ENCODE measurements at regions not wholly inside any gene's neighbourhood (a gene's known extent, or its start where the extent isn't known, plus 50 kb on each side); places are given as distances from the start of the nearest gene placed in this dataset.

DNA sequence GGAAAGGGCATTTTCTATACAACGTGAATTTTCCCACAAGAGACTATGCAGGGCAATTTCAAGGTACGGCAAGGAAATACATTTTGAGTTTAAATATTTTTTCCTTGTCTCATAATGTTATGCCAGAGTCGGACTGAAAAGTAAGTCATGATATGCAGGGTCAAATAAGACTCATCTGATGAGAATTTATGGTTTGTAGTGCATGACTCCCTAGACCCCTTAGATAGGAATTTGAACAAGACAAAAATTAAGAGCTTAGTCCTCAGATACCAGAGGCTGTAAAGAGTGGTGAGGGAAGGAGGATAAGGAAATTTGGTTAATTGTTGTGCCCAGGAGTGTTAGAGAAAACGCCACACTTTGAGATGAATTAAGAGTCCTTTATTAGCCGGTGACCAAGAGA is 616.6 kb downstream of the XPNPEP1 start:
- DNase-seq (ENCODE audit: low read depth in 2 of 2) = peak in 1 of 2 donors; percentile 32
- Histone ChIP-seq H3K27ac (ENCODE audit: insufficient read depth, low read length) (no peak overlapping the region), H3K4me1 (ENCODE audit: control insufficient read depth, extremely low read depth, insufficient read depth, low read length) (no peaks in the 10 kb centered on the region), H3K4me2 (ENCODE audit: extremely low read depth, insufficient read depth, low read length) (no peak overlapping the region), H4K20me1 (ENCODE audit: control insufficient read depth, extremely low read depth, insufficient read depth, low read length) (no peaks in the 10 kb centered on the region), H3K79me2 (ENCODE audit: control insufficient read depth, insufficient read depth, low read length) (no peaks in the 10 kb centered on the region), H3K4me3 (replicated peaks in 1 of 4; ENCODE audit: control extremely low read depth in 1 of 4, insufficient read depth in 1 of 4, low read depth in 3 of 4, low read length in 4 of 4) (no peak overlapping the region), H3K9me3 (ENCODE audit: control insufficient read depth, insufficient read depth, low read depth, low read length) (no peaks in the 10 kb centered on the region), H3K27me3 (ENCODE audit: control insufficient read depth, insufficient read depth, low read length) (no peaks in the 10 kb centered on the region), H3K36me3 (ENCODE audit: control insufficient read depth, insufficient read depth, low read length) (no peaks in the 10 kb centered on the region), H2AFZ (ENCODE audit: low read length) (no peak overlapping the region), H3K9ac (ENCODE audit: insufficient read depth, low read length) (no peak overlapping the region)
- TF ChIP-seq EZH2 (IDR thresholded peaks at IDR 0.05; ENCODE audit: low read length, missing control alignments) = no peak
- TF ChIP-seq, protein P1, sequence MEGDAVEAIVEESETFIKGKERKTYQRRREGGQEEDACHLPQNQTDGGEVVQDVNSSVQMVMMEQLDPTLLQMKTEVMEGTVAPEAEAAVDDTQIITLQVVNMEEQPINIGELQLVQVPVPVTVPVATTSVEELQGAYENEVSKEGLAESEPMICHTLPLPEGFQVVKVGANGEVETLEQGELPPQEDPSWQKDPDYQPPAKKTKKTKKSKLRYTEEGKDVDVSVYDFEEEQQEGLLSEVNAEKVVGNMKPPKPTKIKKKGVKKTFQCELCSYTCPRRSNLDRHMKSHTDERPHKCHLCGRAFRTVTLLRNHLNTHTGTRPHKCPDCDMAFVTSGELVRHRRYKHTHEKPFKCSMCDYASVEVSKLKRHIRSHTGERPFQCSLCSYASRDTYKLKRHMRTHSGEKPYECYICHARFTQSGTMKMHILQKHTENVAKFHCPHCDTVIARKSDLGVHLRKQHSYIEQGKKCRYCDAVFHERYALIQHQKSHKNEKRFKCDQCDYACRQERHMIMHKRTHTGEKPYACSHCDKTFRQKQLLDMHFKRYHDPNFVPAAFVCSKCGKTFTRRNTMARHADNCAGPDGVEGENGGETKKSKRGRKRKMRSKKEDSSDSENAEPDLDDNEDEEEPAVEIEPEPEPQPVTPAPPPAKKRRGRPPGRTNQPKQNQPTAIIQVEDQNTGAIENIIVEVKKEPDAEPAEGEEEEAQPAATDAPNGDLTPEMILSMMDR (conservative IDR thresholded peaks at IDR 0.05 in 1 of 2, IDR thresholded peaks at IDR 0.05 in 1 of 2; ENCODE audit: low read depth in 1 of 2, low read length in 2 of 2) = no peak

- H3K27me3 ChIP-seq (ENCODE audit: control insufficient read depth, insufficient read depth, low read length) = no peaks in the 10 kb centered on the region
- no peaks in the 10 kb centered on the region for H3K79me2 ChIP-seq (ENCODE audit: control insufficient read depth, insufficient read depth, low read length)
- H3K27ac ChIP-seq (ENCODE audit: insufficient read depth, low read length) = no peak overlapping the region
- no peak for DNase-seq (ENCODE audit: low read depth in 2 of 2)
- H3K4me1 ChIP-seq (ENCODE audit: control insufficient read depth, extremely low read depth, insufficient read depth, low read length) = peaks cover 6% of the 10 kb centered on the region
- TF ChIP-seq, protein P1 (conservative IDR thresholded peaks at IDR 0.05 in 1 of 2, IDR thresholded peaks at IDR 0.05 in 1 of 2; ENCODE audit: low read depth in 1 of 2, low read length in 2 of 2) = no peak
- TF ChIP-seq EZH2 (IDR thresholded peaks at IDR 0.05; ENCODE audit: low read length, missing control alignments) = no peak
- H2AFZ ChIP-seq (ENCODE audit: low read length) = no peak overlapping the region
- no peaks in the 10 kb centered on the region for H3K36me3 ChIP-seq (ENCODE audit: control insufficient read depth, insufficient read depth, low read length)
- H3K9ac ChIP-seq (ENCODE audit: insufficient read depth, low read length) = no peak overlapping the region
- no peaks in the 10 kb centered on the region for H3K9me3 ChIP-seq (ENCODE audit: control insufficient read depth, insufficient read depth, low read depth, low read length)
- no peak overlapping the region for H3K4me3 ChIP-seq (replicated peaks in 1 of 4; ENCODE audit: control extremely low read depth in 1 of 4, insufficient read depth in 1 of 4, low read depth in 3 of 4, low read length in 4 of 4)
- no peak overlapping the region for H3K4me2 ChIP-seq (ENCODE audit: extremely low read depth, insufficient read depth, low read length)
- no peaks in the 10 kb centered on the region for H4K20me1 ChIP-seq (ENCODE audit: control insufficient read depth, extremely low read depth, insufficient read depth, low read length)
Measured at GRCh38 chr10:109287858-109288257, 635.5 kb downstream of the XPNPEP1 start.

- Histone ChIP-seq H4K20me1 (ENCODE audit: control insufficient read depth, extremely low read depth, insufficient read depth, low read length) (no peaks in the 10 kb centered on the region), H3K9ac (ENCODE audit: insufficient read depth, low read length) (no peak overlapping the region), H3K4me2 (ENCODE audit: extremely low read depth, insufficient read depth, low read length) (peak overlapping the region; percentile 76), H3K36me3 (ENCODE audit: control insufficient read depth, insufficient read depth, low read length) (no peaks in the 10 kb centered on the region), H3K4me1 (ENCODE audit: control insufficient read depth, extremely low read depth, insufficient read depth, low read length) (peaks cover 6% of the 10 kb centered on the region), H2AFZ (ENCODE audit: low read length) (no peak overlapping the region), H3K79me2 (ENCODE audit: control insufficient read depth, insufficient read depth, low read length) (no peaks in the 10 kb centered on the region), H3K9me3 (ENCODE audit: control insufficient read depth, insufficient read depth, low read depth, low read length) (no peaks in the 10 kb centered on the region), H3K27ac (ENCODE audit: insufficient read depth, low read length) (no peak overlapping the region), H3K27me3 (ENCODE audit: control insufficient read depth, insufficient read depth, low read length) (no peaks in the 10 kb centered on the region), H3K4me3 (replicated peaks in 1 of 4; ENCODE audit: control extremely low read depth in 1 of 4, insufficient read depth in 1 of 4, low read depth in 3 of 4, low read length in 4 of 4) (no peak overlapping the region)
- no peak for TF ChIP-seq EZH2 (IDR thresholded peaks at IDR 0.05; ENCODE audit: low read length, missing control alignments)
- TF ChIP-seq, protein P1 (conservative IDR thresholded peaks at IDR 0.05 in 1 of 2, IDR thresholded peaks at IDR 0.05 in 1 of 2; ENCODE audit: low read depth in 1 of 2, low read length in 2 of 2) = no peak
- peak; percentile 71 to 88 for DNase-seq (ENCODE audit: low read depth in 2 of 2)
Measured at GRCh38 chr10:109282510-109282909, 640.8 kb downstream of the XPNPEP1 start.

All from fibroblast of lung (primary cell).